ENCODE measurements at regions not wholly inside any gene's neighbourhood (a gene's known extent, or its start where the extent isn't known, plus 50 kb on each side); places are given as distances from the start of the nearest gene placed in this dataset.

DNA sequence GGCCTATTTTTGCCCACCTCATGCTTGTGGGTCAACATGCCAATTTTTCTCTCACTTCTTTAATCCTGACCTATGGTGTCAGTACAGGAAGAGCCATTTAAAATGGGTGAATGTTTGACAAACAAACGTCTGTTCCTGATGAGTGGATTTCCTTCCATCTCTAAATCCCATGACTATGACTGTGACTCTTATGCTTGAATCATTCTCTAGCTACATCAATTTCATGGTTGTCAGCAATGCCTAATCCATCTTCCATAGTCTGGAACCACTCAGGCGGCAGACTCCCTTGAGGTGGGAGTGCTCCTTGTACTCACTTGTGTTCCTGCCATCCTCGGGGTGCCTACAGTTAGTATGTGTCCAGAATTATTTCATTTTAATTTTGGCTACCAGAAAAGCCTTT, 194.9 kb upstream of the RPS6KA3 start:
- no peak for DNase-seq

DNA sequence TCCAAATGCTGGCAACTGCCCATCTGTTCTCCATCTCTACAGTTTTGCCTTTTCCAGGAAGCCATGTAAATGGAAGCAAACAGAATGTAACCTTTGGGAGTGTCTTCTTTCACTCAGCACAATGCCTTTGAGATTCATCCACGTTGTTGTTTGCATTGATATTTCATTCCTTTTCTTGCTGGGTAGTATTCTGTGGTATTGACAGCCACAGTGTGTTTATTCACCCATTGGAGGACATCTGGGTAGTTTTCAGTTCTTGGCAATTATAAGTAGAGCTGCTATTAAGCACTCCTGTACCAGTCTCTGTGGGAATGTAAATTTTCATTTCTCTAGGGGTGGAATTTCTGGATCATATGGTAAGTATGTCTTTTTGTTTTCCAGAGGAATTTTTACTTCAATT, 194.3 kb upstream of the RPS6KA3 start:
- no peak for DNase-seq

GRCh38 chrX:20459410-20460350, 193.0 kb upstream of the RPS6KA3 start:
- DNase-seq, result no peak

GRCh38 chrX:20456971-20457370, 190.3 kb upstream of the RPS6KA3 start:
- no peak for DNase-seq

DNA sequence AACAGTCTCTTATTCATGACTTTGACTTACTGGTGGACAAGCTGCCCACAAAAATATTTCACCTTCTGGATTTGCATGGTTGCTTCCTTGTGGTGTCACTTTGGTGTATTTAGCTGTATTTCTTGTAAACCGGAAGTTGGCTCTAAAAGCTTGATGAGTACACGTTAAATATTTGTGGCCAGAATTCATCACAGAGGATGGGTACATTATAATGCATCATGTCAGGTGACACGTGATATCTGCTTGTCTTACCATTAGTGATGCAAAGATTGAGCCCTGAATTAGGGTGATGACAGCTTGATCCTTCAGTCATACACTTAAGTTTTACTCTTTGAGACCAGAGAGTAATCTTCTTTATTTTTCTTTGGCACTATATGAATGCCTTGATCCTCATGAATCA, 188.3 kb upstream of the RPS6KA3 start:
- no peak for DNase-seq

- DNase-seq, result peak; percentile 11
These were observed 187.4 kb upstream of the RPS6KA3 start for GRCh38 chrX:20454117-20454516.

DNA sequence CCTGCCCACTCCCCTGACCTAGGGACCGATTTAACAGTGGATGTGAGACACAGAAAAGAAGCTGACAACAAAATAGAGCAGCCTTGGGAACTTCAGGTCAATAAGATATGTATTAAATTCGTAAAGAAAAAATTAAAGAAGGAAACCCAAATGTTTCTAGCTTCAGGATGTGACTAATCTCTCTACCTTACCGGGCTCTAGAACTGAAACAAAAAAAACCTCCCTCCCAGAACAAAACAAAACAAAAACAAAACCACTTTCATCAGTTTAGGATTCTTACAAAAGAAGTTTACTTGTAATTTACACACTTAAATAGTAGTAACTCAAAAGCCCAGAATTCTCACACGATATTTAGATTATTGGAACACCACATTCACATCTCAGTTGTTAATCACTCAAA, 185.8 kb upstream of the RPS6KA3 start:
- DNase-seq, result no peak

- DNase-seq, result no peak
These were observed 185.2 kb upstream of the RPS6KA3 start for GRCh38 chrX:20451929-20452328.

GRCh38 chrX:20445109-20445508, 178.4 kb upstream of the RPS6KA3 start:
- no peak for DNase-seq

DNA sequence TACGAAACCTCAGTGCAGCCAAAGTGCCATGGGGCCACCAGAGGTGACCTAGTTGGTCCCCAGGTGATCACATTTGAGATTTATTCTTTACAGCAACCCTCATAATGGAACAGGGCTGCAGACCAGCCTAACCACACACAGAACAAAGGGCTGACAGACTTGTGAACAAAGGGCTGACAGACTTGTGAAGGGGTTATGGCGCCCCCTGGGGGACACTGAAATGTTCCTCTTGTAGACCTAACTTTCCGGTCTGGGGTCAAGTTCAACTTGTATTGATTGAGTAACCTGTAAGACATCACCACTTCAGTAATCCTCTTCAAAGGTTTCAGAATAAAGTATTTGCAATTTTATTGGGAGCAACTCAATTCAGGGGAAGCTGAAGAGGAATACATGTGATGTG, 175.9 kb upstream of the RPS6KA3 start:
- peak; percentile 94 for DNase-seq

- no peak for DNase-seq
These were observed 174.4 kb upstream of the RPS6KA3 start for GRCh38 chrX:20441123-20441522.

GRCh38 chrX:20438871-20439526, 172.3 kb upstream of the RPS6KA3 start:
- DNase-seq, result no peak

DNA sequence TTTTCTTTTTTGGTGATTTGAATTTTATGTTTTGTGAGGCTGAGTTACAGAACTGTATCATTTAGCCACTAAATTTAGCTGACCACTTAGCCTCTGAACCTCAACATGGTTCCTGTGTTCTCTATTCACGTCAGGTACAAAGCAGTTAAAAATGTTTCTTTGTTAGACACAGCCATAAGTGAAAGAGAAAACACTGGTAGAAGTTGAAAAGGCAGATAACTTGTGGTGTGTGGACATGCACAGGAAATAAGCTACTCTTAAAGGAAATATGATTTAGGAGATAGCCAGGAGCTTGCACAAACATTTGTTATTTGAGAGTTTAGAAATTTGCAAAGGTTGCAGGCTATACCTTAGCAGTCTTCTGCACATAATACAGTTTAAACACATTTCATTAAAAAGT, 171.0 kb upstream of the RPS6KA3 start:
- no peak for DNase-seq

- no peak for DNase-seq
These were observed 169.2 kb upstream of the RPS6KA3 start for GRCh38 chrX:20435913-20436312.

GRCh38 chrX:20434986-20435385, 168.3 kb upstream of the RPS6KA3 start:
- no peak for DNase-seq

GRCh38 chrX:20433388-20433775, 166.7 kb upstream of the RPS6KA3 start:
- no peak for DNase-seq

DNA sequence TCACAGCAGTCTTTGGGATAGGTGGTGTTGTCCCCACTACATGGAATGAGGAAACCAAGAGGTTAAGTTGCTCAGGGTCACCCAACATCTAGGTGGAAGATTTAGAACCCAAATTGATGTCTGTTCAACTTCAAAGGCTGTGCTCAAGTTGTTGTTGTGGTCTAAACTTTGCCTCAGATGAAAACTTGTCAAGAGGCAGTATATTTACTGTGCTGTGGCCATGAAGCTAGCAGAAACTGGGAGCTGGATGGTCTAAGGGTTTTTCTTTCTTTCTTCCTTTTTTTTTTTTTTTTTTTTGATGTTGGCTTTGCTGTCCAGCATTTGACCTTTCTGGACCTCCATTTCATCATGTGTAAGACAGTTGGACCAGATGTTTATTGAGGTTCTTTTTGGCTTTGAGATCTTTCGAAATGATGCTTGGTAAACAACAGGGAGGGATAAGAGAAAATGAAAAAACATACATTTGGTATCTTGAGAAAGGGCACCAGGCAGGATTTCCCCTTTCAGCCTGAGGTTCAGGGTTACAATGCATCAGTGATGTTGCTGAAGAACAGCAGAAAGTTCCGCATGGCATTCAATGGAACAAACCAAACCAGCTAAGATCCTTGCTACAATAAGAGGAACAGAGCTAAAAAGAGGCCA, 166.2 kb upstream of the RPS6KA3 start:
- no peak for DNase-seq

DNA sequence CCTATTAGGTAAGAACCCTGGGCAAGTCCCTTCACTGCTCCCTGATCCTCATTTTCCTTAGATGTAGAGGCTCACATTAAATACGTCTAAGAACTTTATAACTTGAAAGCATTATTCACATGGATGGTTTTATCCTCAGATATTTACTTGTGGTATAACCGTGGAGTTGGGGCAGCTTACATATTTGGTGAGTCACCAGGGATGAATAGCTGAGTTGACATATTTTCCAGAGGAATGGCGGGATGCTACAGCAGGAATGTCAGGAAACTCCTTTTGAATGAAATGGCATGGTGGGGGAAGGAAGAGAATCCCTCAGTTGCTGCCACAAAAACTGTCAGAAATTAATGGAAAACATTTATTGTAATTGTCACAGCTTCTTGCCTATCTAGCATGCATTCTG, 165.3 kb upstream of the RPS6KA3 start:
- no peak for DNase-seq

GRCh38 chrX:20431486-20431885, 164.8 kb upstream of the RPS6KA3 start:
- DNase-seq, result no peak

- no peak for DNase-seq
These were observed 160.6 kb upstream of the RPS6KA3 start for GRCh38 chrX:20427173-20427770.

DNA sequence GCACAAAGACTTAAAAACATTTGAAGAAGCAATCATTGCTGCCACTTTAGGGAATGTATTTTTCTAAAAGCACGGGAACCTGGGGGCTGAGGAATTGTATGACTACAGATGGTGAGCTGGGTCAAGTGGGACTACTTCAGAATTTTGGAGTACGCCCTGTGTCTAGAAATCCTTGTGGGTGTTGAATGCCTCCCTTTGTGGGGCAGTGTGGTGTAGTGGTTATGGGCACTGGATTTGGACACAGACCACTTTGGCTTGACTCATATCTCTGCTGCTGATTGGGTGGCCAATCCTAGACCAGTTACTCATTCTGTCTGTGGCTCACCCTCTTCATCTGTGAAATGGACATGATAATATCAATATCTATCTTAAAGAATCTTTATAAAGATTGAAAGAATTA, 155.0 kb upstream of the RPS6KA3 start:
- DNase-seq, result no peak

DNA sequence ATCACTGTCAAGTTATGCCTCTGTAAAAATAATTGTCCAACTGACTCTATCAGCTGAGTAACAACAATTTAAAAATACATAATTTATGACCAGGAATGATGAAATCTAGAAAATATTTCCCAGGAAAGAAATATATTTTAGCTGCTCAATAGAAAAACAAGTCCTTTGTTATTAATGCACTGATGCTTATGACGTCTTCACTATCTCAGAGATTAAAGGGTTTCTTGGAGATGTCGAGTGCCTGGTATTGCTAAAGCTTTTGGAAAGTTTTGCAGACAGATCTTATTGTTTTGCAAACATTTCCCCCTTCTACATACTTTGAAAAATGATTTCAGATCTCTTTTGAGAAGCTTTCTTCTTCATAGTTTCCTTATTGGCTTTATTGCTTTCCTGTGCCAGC, 154.6 kb upstream of the RPS6KA3 start:
- no peak for DNase-seq

- no peak for DNase-seq
These were observed 153.3 kb upstream of the RPS6KA3 start for GRCh38 chrX:20420058-20420457.
